Neural progenitor cell (in vitro differentiated cells): ENCODE measurements at regions not wholly inside any gene's neighbourhood (a gene's known extent, or its start where the extent isn't known, plus 50 kb on each side); places are given as distances from the start of the nearest gene placed in this dataset.

Source experiments
- DNase-seq: peaks from one replicate; pipeline ENCODE4 v3.0.0-alpha.2; 2016; ENCODE audit warnings: low spot score
- H2AFZ ChIP-seq: fragments of 200-600 bp; sonication (generic); replicated peaks from 2 replicates; pipeline ENCODE4 v1.6.1; 2016; ENCODE audit warnings: antibody characterized with exemption
- H3F3A ChIP-seq: fragments of 200-600 bp; sonication (generic); 2 replicates; pipeline ENCODE4 v1.6.1; 2016; ENCODE audit warnings: antibody characterized with exemption, low read depth
- H3K27ac ChIP-seq: fragments of 200-600 bp; sonication (generic); 2 replicates; pipeline ENCODE4 v1.5.1; 2016; ENCODE audit warnings: mild to moderate bottlenecking
- H3K27me3 ChIP-seq: fragments of 200-600 bp; sonication (generic); 2 replicates; pipeline ENCODE4 v1.6.1; 2016; ENCODE audit warnings: mild to moderate bottlenecking, moderate library complexity
- H3K36me3 ChIP-seq: fragments of 200-600 bp; sonication (generic); 2 replicates; pipeline ENCODE4 v1.5.1; 2016
- H3K4me1 ChIP-seq: fragments of 200-600 bp; sonication (generic); 2 replicates; pipeline ENCODE4 v1.6.1; 2016; ENCODE audit warnings: mixed run types
- H3K4me2 ChIP-seq: fragments of 200-600 bp; sonication (generic); 2 replicates; pipeline ENCODE4 v1.6.1; 2016
- H3K4me3 ChIP-seq: fragments of 200-600 bp; sonication (generic); 2 replicates; pipeline ENCODE4 v1.5.1; 2016
- H3K79me2 ChIP-seq: fragments of 200-600 bp; sonication (generic); 2 replicates; pipeline ENCODE4 v1.6.1; 2016; ENCODE audit warnings: low read depth
- H3K9ac ChIP-seq: fragments of 200-600 bp; sonication (generic); 2 replicates; pipeline ENCODE4 v1.6.1; 2016
- H3K9me3 ChIP-seq: fragments of 200-600 bp; sonication (generic); 2 replicates; pipeline ENCODE4 v1.5.1; 2016; ENCODE audit warnings: low read depth
- H4K20me1 ChIP-seq: fragments of 200-600 bp; sonication (generic); 2 replicates; pipeline ENCODE4 v1.6.1; 2016; ENCODE audit warnings: low read depth
- H3K27ac Mint-ChIP-seq: 3 replicates; pipeline ENCODE4 v1.8.0; 2021; ENCODE audit warnings: mixed read lengths
- H3K27me3 Mint-ChIP-seq: 2 replicates; pipeline ENCODE4 v1.8.0; 2022; ENCODE audit warnings: low read depth, mild to moderate bottlenecking, inconsistent platforms, moderate library complexity, mixed read lengths; ENCODE audit not compliant: insufficient read depth
- H3K36me3 Mint-ChIP-seq: 3 replicates; pipeline ENCODE4 v1.8.0; 2021; ENCODE audit warnings: mixed read lengths
- H3K4me1 Mint-ChIP-seq: 3 replicates; pipeline ENCODE4 v1.8.0; 2021; ENCODE audit warnings: mixed read lengths
- H3K4me3 Mint-ChIP-seq: 3 replicates; pipeline ENCODE4 v1.8.0; 2021; ENCODE audit warnings: mild to moderate bottlenecking, moderate library complexity, mixed read lengths
- H3K9me3 Mint-ChIP-seq: 3 replicates; pipeline ENCODE4 v1.8.0; 2020; ENCODE audit warnings: mixed read lengths
- CTCF ChIP-seq: fragments of 200-600 bp; sonication (generic); IDR thresholded peaks from 2 replicates; pipeline ENCODE4 v1.5.1; 2017; ENCODE audit warnings: antibody characterized with exemption, mild to moderate bottlenecking
- EZH2 ChIP-seq: fragments of 200-600 bp; sonication (generic); IDR thresholded peaks from 2 replicates; pipeline ENCODE4 v1.6.1; 2017; ENCODE audit warnings: antibody characterized with exemption, mild to moderate bottlenecking, moderate library complexity
- EZH2phosphoT487 ChIP-seq: fragments of 200-600 bp; sonication (generic); IDR thresholded peaks from 2 replicates; pipeline ENCODE4 v1.6.1; 2017; ENCODE audit warnings: antibody characterized with exemption

- no peak overlapping the region for H3K4me2 ChIP-seq
- H3K79me2 ChIP-seq = no peaks in the 10 kb centered on the region
- H3F3A ChIP-seq = no peaks in the 10 kb centered on the region
- Mint-ChIP-seq H3K4me1 (no peaks in the 10 kb centered on the region), H3K4me3 (no peak overlapping the region), H3K27me3 (peaks cover 5% of the 10 kb centered on the region), H3K27ac (no peak overlapping the region), H3K36me3 (no peaks in the 10 kb centered on the region), H3K9me3 (peaks cover 14% of the 10 kb centered on the region)
- H3K27me3 ChIP-seq = no peaks in the 10 kb centered on the region
- H3K36me3 ChIP-seq = no peaks in the 10 kb centered on the region
- H3K9me3 ChIP-seq = no peaks in the 10 kb centered on the region
- H3K9ac ChIP-seq = no peak overlapping the region
- no peak for TF ChIP-seq EZH2
- no peak overlapping the region for H3K4me3 ChIP-seq
- no peak overlapping the region for H3K27ac ChIP-seq
- no peak for DNase-seq
- H4K20me1 ChIP-seq = no peaks in the 10 kb centered on the region
- H2AFZ ChIP-seq = no peak overlapping the region
- no peaks in the 10 kb centered on the region for H3K4me1 ChIP-seq
Measured at GRCh38 chrX:39555431-39555830, 542.3 kb downstream of the BCOR start.

GRCh38 chrX:39556056-39556455, 541.7 kb downstream of the BCOR start:
- H3K4me1 Mint-ChIP-seq = no peaks in the 10 kb centered on the region
- peaks cover 5% of the 10 kb centered on the region for H3K27me3 Mint-ChIP-seq
- H3K36me3 Mint-ChIP-seq = no peaks in the 10 kb centered on the region
- Histone ChIP-seq H3K4me2 (no peak overlapping the region), H3K36me3 (no peaks in the 10 kb centered on the region), H3K27me3 (no peaks in the 10 kb centered on the region), H3F3A (no peaks in the 10 kb centered on the region), H3K27ac (no peak overlapping the region), H2AFZ (no peak overlapping the region), H3K9me3 (no peaks in the 10 kb centered on the region), H3K9ac (no peak overlapping the region), H3K4me1 (no peaks in the 10 kb centered on the region), H4K20me1 (no peaks in the 10 kb centered on the region), H3K4me3 (no peak overlapping the region), H3K79me2 (no peaks in the 10 kb centered on the region)
- no peak for DNase-seq
- no peak overlapping the region for H3K4me3 Mint-ChIP-seq
- peaks cover 14% of the 10 kb centered on the region for H3K9me3 Mint-ChIP-seq
- TF ChIP-seq CTCF (no peak), EZH2 (no peak), EZH2phosphoT487 (no peak)
- no peak overlapping the region for H3K27ac Mint-ChIP-seq

DNA sequence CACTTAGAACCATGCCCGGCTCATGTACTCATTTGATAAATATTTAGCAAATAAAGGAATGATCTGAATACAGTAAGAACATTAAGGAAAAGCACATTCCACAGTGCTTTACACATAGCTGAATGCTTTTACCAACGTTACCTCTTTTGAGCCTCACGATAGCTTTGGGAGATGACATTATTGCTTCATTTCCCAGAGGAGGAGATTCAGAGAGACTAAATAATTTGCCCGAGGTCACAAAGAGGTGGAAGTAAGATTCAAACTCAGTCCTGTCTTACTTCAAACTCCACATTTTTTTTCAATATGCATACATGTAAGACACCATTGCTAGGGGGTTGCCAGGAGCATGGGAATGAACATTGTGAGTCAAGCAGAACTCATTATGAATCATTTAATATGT, 538.5 kb downstream of the BCOR start:
- Histone ChIP-seq H3F3A (no peaks in the 10 kb centered on the region), H3K4me1 (no peaks in the 10 kb centered on the region), H3K27me3 (no peaks in the 10 kb centered on the region), H3K36me3 (no peaks in the 10 kb centered on the region), H3K9ac (no peak overlapping the region), H4K20me1 (no peaks in the 10 kb centered on the region), H3K4me2 (no peak overlapping the region), H3K27ac (no peak overlapping the region), H3K4me3 (no peak overlapping the region), H2AFZ (no peak overlapping the region), H3K9me3 (no peaks in the 10 kb centered on the region), H3K79me2 (no peaks in the 10 kb centered on the region)
- peaks cover 8% of the 10 kb centered on the region for H3K9me3 Mint-ChIP-seq
- no peak overlapping the region for H3K27ac Mint-ChIP-seq
- H3K4me3 Mint-ChIP-seq = no peak overlapping the region
- H3K27me3 Mint-ChIP-seq = peaks cover 4% of the 10 kb centered on the region
- no peak for DNase-seq
- H3K4me1 Mint-ChIP-seq = no peaks in the 10 kb centered on the region
- H3K36me3 Mint-ChIP-seq = no peaks in the 10 kb centered on the region
- no peak for TF ChIP-seq EZH2
- no peak for TF ChIP-seq CTCF
- no peak for TF ChIP-seq EZH2phosphoT487

DNA sequence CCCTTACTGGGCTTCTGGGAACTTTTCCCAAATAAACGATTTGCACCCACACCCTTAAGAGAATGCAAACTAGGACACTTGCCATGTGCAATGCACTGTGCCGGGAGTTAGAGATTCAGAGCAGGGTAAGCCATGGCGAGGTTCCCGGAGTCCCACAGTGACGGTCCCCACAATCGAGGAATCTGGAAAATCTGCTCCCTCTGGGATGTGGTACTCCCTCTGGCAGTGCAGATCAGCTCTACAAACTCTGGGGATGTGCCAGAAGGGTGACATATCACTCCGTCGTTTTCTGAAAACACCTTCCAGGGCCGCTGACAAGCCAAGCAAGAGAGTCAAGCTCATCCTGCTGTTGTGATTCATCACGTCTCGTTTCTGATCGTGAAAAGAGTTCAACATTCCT, 537.5 kb downstream of the BCOR start:
- no peak for TF ChIP-seq CTCF
- no peak for TF ChIP-seq EZH2phosphoT487
- no peak for TF ChIP-seq EZH2
- no peaks in the 10 kb centered on the region for H3K36me3 ChIP-seq
- Mint-ChIP-seq H3K36me3 (no peaks in the 10 kb centered on the region), H3K4me1 (no peaks in the 10 kb centered on the region), H3K27me3 (peaks cover 6% of the 10 kb centered on the region), H3K4me3 (no peak overlapping the region), H3K27ac (peak overlapping the region; percentile 37), H3K9me3 (peaks cover 7% of the 10 kb centered on the region)
- no peak overlapping the region for H3K4me3 ChIP-seq
- no peaks in the 10 kb centered on the region for H3F3A ChIP-seq
- H3K9me3 ChIP-seq = no peaks in the 10 kb centered on the region
- DNase-seq = no peak
- H3K4me2 ChIP-seq = no peak overlapping the region
- H4K20me1 ChIP-seq = no peaks in the 10 kb centered on the region
- no peak overlapping the region for H3K9ac ChIP-seq
- H3K27me3 ChIP-seq = no peaks in the 10 kb centered on the region
- no peak overlapping the region for H3K27ac ChIP-seq
- H2AFZ ChIP-seq = no peak overlapping the region
- no peaks in the 10 kb centered on the region for H3K79me2 ChIP-seq
- H3K4me1 ChIP-seq = no peaks in the 10 kb centered on the region
